HepG2 (cell line): ENCODE measurements at regions not wholly inside any gene's neighbourhood (a gene's known extent, or its start where the extent isn't known, plus 50 kb on each side); places are given as distances from the start of the nearest gene placed in this dataset.

Experiments used
- ATAC-seq: fragments of 200-7000 bp; cut with Tn5 transposase; 3 replicates; pipeline ENCODE4 v1.9.1; 2020; ENCODE audit warnings: mild to moderate bottlenecking, moderate library complexity
- BruUV-seq: library from RNA; stranded (reverse); fragments of 400-500 nt; replicated peaks from 2 replicates; lab custom pipeline; 2021; lab: Mats Ljungman, UMichigan
- CTCF ChIA-PET: fragments of 300-600 bp; formaldehyde crosslinking; extraction: SDS; loops from one replicate; lab custom pipeline; 2021; ENCODE audit warnings: low total read pairs, inconsistent platforms, low intra/inter-chr PET ratio; lab: Yijun Ruan, JAX
- POLR2A ChIA-PET: fragments of 350-600 bp; sonication (Branson Sonifier 250); formaldehyde crosslinking; loops from one replicate; lab custom pipeline; 2020; ENCODE audit warnings: antibody characterized with exemption, inconsistent platforms; lab: Yijun Ruan, JAX
- DNase-seq: peaks from one replicate; pipeline ENCODE4 v3.0.0-alpha.2; 2015; ENCODE audit warnings: low spot score
- FAIRE-seq: peaks from 3 replicates; lab custom pipeline; 2011; peaks lifted over from hg19 to GRCh38; lab: Jason Lieb, UNC
- H2AFZ ChIP-seq: one replicate; pipeline ENCODE4 v1.6.1; 2011; ENCODE audit warnings: low read length, inconsistent platforms
- H3K27ac ChIP-seq: fragments of 300-600 bp; 3 replicates; pipeline ENCODE4 v1.8.0; 2011; ENCODE audit warnings: mixed run types, mild to moderate bottlenecking, mixed read lengths, low read length, inconsistent platforms; ENCODE audit not compliant: insufficient read depth; ENCODE audit errors: extremely low read length
- H3K27me3 ChIP-seq, 2 experiments: fragments of 200-600 bp in 1 of 2; 2 replicates in 1 of 2; 3 replicates in 1 of 2; pipeline versions ENCODE4 v1.6.0 to v1.8.0; 2011; ENCODE audit warnings: low read length in 2 of 2, mild to moderate bottlenecking in 2 of 2, moderate library complexity in 2 of 2, inconsistent platforms in 1 of 2; ENCODE audit not compliant: insufficient read depth in 2 of 2, control insufficient read depth in 1 of 2
- H3K36me3 ChIP-seq, 2 experiments: fragments of 200-600 bp in 1 of 2; replicated peaks in 1 of 2; 2 replicates in 1 of 2; 3 replicates in 1 of 2; pipeline versions ENCODE4 v1.5.1 to v1.8.0; 2011; ENCODE audit warnings: low read length in 2 of 2, inconsistent platforms in 1 of 2; ENCODE audit not compliant: insufficient read depth in 2 of 2, control insufficient read depth in 1 of 2
- H3K4me1 ChIP-seq: 2 replicates; pipeline ENCODE4 v1.5.1; 2012; ENCODE audit warnings: low read length, inconsistent platforms; ENCODE audit not compliant: insufficient read depth
- H3K4me2 ChIP-seq: 2 replicates; pipeline ENCODE4 v1.6.0; 2011; ENCODE audit warnings: low read depth, low read length, inconsistent platforms
- H3K4me3 ChIP-seq, 3 experiments: fragments of 200-600 bp in 1 of 3; sonication (generic), shearing (Covaris generic) in 1 of 3; replicated peaks in 1 of 3; 2 replicates each; pipeline ENCODE4 v1.5.1; 2011 to 2016; ENCODE audit warnings: low read length in 3 of 3, inconsistent platforms in 2 of 3, low read depth in 2 of 3, mild to moderate bottlenecking in 2 of 3, control low read depth in 1 of 3, mixed read lengths in 1 of 3; ENCODE audit not compliant: insufficient read depth in 1 of 3
- H3K79me2 ChIP-seq: one replicate; pipeline ENCODE4 v1.6.1; 2011; ENCODE audit warnings: low read length, inconsistent platforms; ENCODE audit not compliant: insufficient read depth
- H3K9ac ChIP-seq: 2 replicates; pipeline ENCODE4 v1.6.0; 2011; ENCODE audit warnings: mild to moderate bottlenecking, low read depth, low read length, inconsistent platforms; ENCODE audit not compliant: insufficient read depth
- H3K9me3 ChIP-seq: 2 replicates; pipeline ENCODE4 v1.5.1; 2012; ENCODE audit warnings: mild to moderate bottlenecking, low read length
- H4K20me1 ChIP-seq: 2 replicates; pipeline ENCODE4 v1.6.0; 2011; ENCODE audit warnings: inconsistent platforms, mild to moderate bottlenecking, low read length, moderate library complexity; ENCODE audit not compliant: insufficient read depth
- MIER2 ChIP-seq: IDR thresholded peaks from 2 replicates; pipeline ENCODE4 v1.6.1; 2016; ENCODE audit warnings: missing biosample characterization, missing genetic modification reagents
- SMAD3 ChIP-seq: sonication (generic); formaldehyde crosslinking; IDR thresholded peaks from 2 replicates; pipeline ENCODE4 v1.4.0; 2020; ENCODE audit warnings: missing genetic modification reagents
- XRCC5 ChIP-seq: fragments of 200-400 bp; formaldehyde crosslinking; optimal IDR thresholded peaks from 2 replicates; pipeline ENCODE3; 2017; ENCODE audit warnings: mild to moderate bottlenecking, low read length
- ZFP41 ChIP-seq: sonication (generic); formaldehyde crosslinking; IDR thresholded peaks from 2 replicates; pipeline ENCODE4 v1.4.0; 2020; ENCODE audit warnings: mild to moderate bottlenecking, missing genetic modification reagents, borderline replicate concordance
- ZIK1 ChIP-seq: sonication (generic); formaldehyde crosslinking; IDR thresholded peaks from 2 replicates; pipeline ENCODE4 v1.5.0; 2020; ENCODE audit warnings: mild to moderate bottlenecking, low read depth, missing genetic modification reagents, borderline replicate concordance
- ZNF264 ChIP-seq: sonication (generic); formaldehyde crosslinking; IDR thresholded peaks from 2 replicates; pipeline ENCODE4 v1.4.0; 2020; ENCODE audit warnings: missing genetic modification reagents
- ZNF281 ChIP-seq: sonication (generic); formaldehyde crosslinking; IDR thresholded peaks from 2 replicates; pipeline ENCODE4 v1.4.0; 2020; ENCODE audit warnings: missing genetic modification reagents, borderline replicate concordance
- ZNF790 ChIP-seq: sonication (generic); formaldehyde crosslinking; IDR thresholded peaks from 2 replicates; pipeline ENCODE4 v1.8.0; 2022; ENCODE audit warnings: missing genetic modification reagents, mild to moderate bottlenecking, borderline replicate concordance
- WGBS: methylation state at CpG from one replicate; pipeline ENCODE4 v1.1.6; 2017; ENCODE audit warnings: low lambda C conversion rate; 5-methylcytosine and 5-hydroxymethylcytosine counted together
- in situ Hi-C: cut with HindIII; loops from 2 replicates; pipeline ENCODE4 v1.10.0; 2017; ENCODE audit warnings: low pct_unique_long_range_greater_than_20kb; ENCODE audit not compliant: extremely low pct_ligation_motif_present
- intact Hi-C: fragments of 100-400 bp; cut with micrococcal nuclease; formaldehyde crosslinking; loops from one replicate; pipeline ENCODE4 v1.10.0; 2022; ENCODE audit not compliant: unreplicated experiment
- TF ChIP-seq, protein P1 (sequence below): sonication (generic); formaldehyde crosslinking; IDR thresholded peaks from 2 replicates; pipeline ENCODE4 v1.5.1; 2020; ENCODE audit warnings: mild to moderate bottlenecking, moderate library complexity, missing genetic modification reagents
- TF ChIP-seq, protein P2 (sequence below): sonication (generic); formaldehyde crosslinking; IDR thresholded peaks from 2 replicates; pipeline ENCODE4 v1.4.0; 2020; ENCODE audit warnings: mild to moderate bottlenecking, missing genetic modification reagents

DNA sequence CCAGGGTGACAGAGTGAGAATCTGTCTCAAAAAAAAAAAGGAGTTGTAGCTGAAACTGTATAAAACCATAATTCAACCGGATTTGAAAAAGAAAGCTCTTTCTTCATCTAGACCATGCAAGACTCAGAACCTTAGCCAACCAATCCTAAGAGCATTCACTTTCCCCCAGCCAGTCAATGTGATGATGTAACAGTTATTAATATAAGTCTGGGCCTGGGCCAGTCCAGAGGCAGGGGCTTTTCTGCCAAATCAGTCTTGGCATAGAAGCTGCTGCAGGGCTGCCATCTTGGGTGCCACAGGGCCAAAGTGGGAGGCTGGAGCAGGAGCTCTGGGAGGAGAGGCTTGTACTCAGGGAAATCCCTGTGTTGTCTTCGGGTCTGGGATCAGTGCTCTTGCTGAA lies 288.4 kb downstream of the CLIC5 start:
- Histone ChIP-seq H3K4me1 (no peaks in the 10 kb centered on the region), H3K79me2 (no peaks in the 10 kb centered on the region), H3K27me3 (no peaks in the 10 kb centered on the region; a peak in 1 of 5 replicates), H3K27ac (no peak overlapping the region), H3K4me3 (no peak overlapping the region), H3K4me2 (no peak overlapping the region), H3K36me3 (no peaks in the 10 kb centered on the region), H2AFZ (no peak overlapping the region), H3K9ac (no peak overlapping the region), H4K20me1 (no peaks in the 10 kb centered on the region), H3K9me3 (no peaks in the 10 kb centered on the region)
- POLR2A ChIA-PET = no interaction called here
- WGBS = 2% methylated on average over 2 of the region's 2 CpGs
- FAIRE-seq (no peak), DNase-seq (no peak), ATAC-seq (no peak)
- intact Hi-C loops (no loop called here), in situ Hi-C loops (no loop called here)
- TF ChIP-seq XRCC5 (no peak), MIER2 (CRISPR knock-in tag) (no peak), SMAD3 (no peak), ZFP41 (no peak)
- no TSS peak for BruUV-seq
- CTCF ChIA-PET = no interaction called here

GRCh38 chr6:45726444-45726843 lies 289.2 kb downstream of the CLIC5 start:
- CTCF ChIA-PET = no interaction called here
- TF ChIP-seq ZNF264 (CRISPR knock-in tag) (no peak), ZNF790 (no peak), ZIK1 (CRISPR knock-in tag) (no peak), ZNF281 (no peak)
- TF ChIP-seq, protein P1, sequence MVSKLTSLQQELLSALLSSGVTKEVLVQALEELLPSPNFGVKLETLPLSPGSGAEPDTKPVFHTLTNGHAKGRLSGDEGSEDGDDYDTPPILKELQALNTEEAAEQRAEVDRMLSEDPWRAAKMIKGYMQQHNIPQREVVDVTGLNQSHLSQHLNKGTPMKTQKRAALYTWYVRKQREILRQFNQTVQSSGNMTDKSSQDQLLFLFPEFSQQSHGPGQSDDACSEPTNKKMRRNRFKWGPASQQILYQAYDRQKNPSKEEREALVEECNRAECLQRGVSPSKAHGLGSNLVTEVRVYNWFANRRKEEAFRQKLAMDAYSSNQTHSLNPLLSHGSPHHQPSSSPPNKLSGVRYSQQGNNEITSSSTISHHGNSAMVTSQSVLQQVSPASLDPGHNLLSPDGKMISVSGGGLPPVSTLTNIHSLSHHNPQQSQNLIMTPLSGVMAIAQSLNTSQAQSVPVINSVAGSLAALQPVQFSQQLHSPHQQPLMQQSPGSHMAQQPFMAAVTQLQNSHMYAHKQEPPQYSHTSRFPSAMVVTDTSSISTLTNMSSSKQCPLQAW (CRISPR knock-in tag) = no peak
- TF ChIP-seq, protein P2, sequence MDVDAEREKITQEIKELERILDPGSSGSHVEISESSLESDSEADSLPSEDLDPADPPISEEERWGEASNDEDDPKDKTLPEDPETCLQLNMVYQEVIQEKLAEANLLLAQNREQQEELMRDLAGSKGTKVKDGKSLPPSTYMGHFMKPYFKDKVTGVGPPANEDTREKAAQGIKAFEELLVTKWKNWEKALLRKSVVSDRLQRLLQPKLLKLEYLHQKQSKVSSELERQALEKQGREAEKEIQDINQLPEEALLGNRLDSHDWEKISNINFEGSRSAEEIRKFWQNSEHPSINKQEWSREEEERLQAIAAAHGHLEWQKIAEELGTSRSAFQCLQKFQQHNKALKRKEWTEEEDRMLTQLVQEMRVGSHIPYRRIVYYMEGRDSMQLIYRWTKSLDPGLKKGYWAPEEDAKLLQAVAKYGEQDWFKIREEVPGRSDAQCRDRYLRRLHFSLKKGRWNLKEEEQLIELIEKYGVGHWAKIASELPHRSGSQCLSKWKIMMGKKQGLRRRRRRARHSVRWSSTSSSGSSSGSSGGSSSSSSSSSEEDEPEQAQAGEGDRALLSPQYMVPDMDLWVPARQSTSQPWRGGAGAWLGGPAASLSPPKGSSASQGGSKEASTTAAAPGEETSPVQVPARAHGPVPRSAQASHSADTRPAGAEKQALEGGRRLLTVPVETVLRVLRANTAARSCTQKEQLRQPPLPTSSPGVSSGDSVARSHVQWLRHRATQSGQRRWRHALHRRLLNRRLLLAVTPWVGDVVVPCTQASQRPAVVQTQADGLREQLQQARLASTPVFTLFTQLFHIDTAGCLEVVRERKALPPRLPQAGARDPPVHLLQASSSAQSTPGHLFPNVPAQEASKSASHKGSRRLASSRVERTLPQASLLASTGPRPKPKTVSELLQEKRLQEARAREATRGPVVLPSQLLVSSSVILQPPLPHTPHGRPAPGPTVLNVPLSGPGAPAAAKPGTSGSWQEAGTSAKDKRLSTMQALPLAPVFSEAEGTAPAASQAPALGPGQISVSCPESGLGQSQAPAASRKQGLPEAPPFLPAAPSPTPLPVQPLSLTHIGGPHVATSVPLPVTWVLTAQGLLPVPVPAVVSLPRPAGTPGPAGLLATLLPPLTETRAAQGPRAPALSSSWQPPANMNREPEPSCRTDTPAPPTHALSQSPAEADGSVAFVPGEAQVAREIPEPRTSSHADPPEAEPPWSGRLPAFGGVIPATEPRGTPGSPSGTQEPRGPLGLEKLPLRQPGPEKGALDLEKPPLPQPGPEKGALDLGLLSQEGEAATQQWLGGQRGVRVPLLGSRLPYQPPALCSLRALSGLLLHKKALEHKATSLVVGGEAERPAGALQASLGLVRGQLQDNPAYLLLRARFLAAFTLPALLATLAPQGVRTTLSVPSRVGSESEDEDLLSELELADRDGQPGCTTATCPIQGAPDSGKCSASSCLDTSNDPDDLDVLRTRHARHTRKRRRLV (CRISPR knock-in tag) = no peak

More at GRCh38 chr6:45726444-45726843, 289.2 kb downstream of the CLIC5 start:
- Histone ChIP-seq H3K27ac (no peak overlapping the region), H3K79me2 (no peaks in the 10 kb centered on the region), H3K9ac (no peak overlapping the region), H3K4me2 (no peak overlapping the region), H3K4me3 (no peak overlapping the region), H3K27me3 (no peaks in the 10 kb centered on the region; a peak in 1 of 5 replicates), H3K9me3 (no peaks in the 10 kb centered on the region), H3K4me1 (no peaks in the 10 kb centered on the region), H4K20me1 (no peaks in the 10 kb centered on the region), H2AFZ (no peak overlapping the region), H3K36me3 (no peaks in the 10 kb centered on the region)
- POLR2A ChIA-PET = no interaction called here
- in situ Hi-C loops = no loop called here
- 10% methylated on average over 3 of the region's 3 CpGs for WGBS
- DNase-seq (no peak), FAIRE-seq (no peak), ATAC-seq (no peak)
- intact Hi-C loops = no loop called here
- no TSS peak for BruUV-seq
